ENCODE measurements at regions not wholly inside any gene's neighbourhood (a gene's known extent, or its start where the extent isn't known, plus 50 kb on each side); places are given as distances from the start of the nearest gene placed in this dataset.

- TF ChIP-seq CTCF (IDR thresholded peaks at IDR 0.05) (no peak), EZH2phosphoT487 (IDR thresholded peaks at IDR 0.05) (no peak)
Observed at GRCh38 chr6:155648301-155648700, 192.7 kb upstream of the NOX3 start.

Measured in neural progenitor cell (in vitro differentiated cells).